Activated CD8-positive, alpha-beta T cell treated with anti-CD3 and anti-CD28 coated beads for 36 hours (primary cell): ENCODE measurements at regions not wholly inside any gene's neighbourhood (a gene's known extent, or its start where the extent isn't known, plus 50 kb on each side); places are given as distances from the start of the nearest gene placed in this dataset.

Source experiments
- ATAC-seq: fragments of 200-7000 bp; cut with Tn5 transposase; one replicate; pipeline ENCODE4 v1.10.0; 2021; ENCODE audit warnings: mild to moderate bottlenecking, moderate library complexity
- CTCF ChIA-PET: fragments of 350-600 bp; sonication (Branson Sonifier 250); formaldehyde crosslinking; loops from one replicate; lab custom pipeline; 2021; ENCODE audit warnings: antibody characterized with exemption; lab: Charles Lee
- POLR2A ChIA-PET: fragments of 350-600 bp; sonication (Branson Sonifier 250); formaldehyde crosslinking; loops from one replicate; lab custom pipeline; 2021; ENCODE audit warnings: antibody characterized with exemption; lab: Charles Lee
- DNase-seq: peaks from one replicate; pipeline ENCODE4 v3.0.0-alpha.2; 2020
- H3K27ac Mint-ChIP-seq: one replicate; pipeline ENCODE4 v1.8.0; 2021; ENCODE audit warnings: mild to moderate bottlenecking, mixed read lengths
- H3K27me3 Mint-ChIP-seq: one replicate; pipeline ENCODE4 v1.8.0; 2021; ENCODE audit warnings: mixed read lengths
- H3K36me3 Mint-ChIP-seq: one replicate; pipeline ENCODE4 v1.8.0; 2021; ENCODE audit warnings: low read depth, mixed read lengths
- H3K4me1 Mint-ChIP-seq: one replicate; pipeline ENCODE4 v1.8.0; 2021; ENCODE audit warnings: low read depth, mixed read lengths
- H3K4me3 Mint-ChIP-seq: one replicate; pipeline ENCODE4 v1.8.0; 2021; ENCODE audit warnings: mild to moderate bottlenecking, moderate library complexity, mixed read lengths
- H3K9me3 Mint-ChIP-seq: one replicate; pipeline ENCODE4 v1.8.0; 2021; ENCODE audit warnings: mixed read lengths
- intact Hi-C: fragments of 100-400 bp; cut with micrococcal nuclease; formaldehyde crosslinking; loops from one replicate; pipeline ENCODE4 v1.10.0; 2022
- TF ChIP-seq, protein P1 (sequence below): fragments of 200-600 bp; IDR thresholded peaks from one replicate; pipeline ENCODE4 v1.8.0; 2022; ENCODE audit warnings: antibody characterized with exemption, mild to moderate bottlenecking

- no peaks in the 10 kb centered on the region for H3K4me1 Mint-ChIP-seq
- intact Hi-C loops = no loop called here
- ChIA-PET POLR2A (no interaction called here), CTCF (interaction anchor here (1.5 kb wide), 1 partner anchor 28 kb away, joined by 3 read pairs; no protein-coding TSS in a partner anchor)
- DNase-seq = no peak
- H3K27ac Mint-ChIP-seq = no peak overlapping the region
- no peaks in the 10 kb centered on the region for H3K36me3 Mint-ChIP-seq
- ATAC-seq = no peak
- H3K9me3 Mint-ChIP-seq = peaks cover 4% of the 10 kb centered on the region
- H3K4me3 Mint-ChIP-seq = no peak overlapping the region
- peaks cover 1% of the 10 kb centered on the region for H3K27me3 Mint-ChIP-seq
- TF ChIP-seq, protein P1, sequence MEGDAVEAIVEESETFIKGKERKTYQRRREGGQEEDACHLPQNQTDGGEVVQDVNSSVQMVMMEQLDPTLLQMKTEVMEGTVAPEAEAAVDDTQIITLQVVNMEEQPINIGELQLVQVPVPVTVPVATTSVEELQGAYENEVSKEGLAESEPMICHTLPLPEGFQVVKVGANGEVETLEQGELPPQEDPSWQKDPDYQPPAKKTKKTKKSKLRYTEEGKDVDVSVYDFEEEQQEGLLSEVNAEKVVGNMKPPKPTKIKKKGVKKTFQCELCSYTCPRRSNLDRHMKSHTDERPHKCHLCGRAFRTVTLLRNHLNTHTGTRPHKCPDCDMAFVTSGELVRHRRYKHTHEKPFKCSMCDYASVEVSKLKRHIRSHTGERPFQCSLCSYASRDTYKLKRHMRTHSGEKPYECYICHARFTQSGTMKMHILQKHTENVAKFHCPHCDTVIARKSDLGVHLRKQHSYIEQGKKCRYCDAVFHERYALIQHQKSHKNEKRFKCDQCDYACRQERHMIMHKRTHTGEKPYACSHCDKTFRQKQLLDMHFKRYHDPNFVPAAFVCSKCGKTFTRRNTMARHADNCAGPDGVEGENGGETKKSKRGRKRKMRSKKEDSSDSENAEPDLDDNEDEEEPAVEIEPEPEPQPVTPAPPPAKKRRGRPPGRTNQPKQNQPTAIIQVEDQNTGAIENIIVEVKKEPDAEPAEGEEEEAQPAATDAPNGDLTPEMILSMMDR = no peak
These were observed 119.1 kb upstream of the EGLN3 start for GRCh38 chr14:34069854-34070582.

DNA sequence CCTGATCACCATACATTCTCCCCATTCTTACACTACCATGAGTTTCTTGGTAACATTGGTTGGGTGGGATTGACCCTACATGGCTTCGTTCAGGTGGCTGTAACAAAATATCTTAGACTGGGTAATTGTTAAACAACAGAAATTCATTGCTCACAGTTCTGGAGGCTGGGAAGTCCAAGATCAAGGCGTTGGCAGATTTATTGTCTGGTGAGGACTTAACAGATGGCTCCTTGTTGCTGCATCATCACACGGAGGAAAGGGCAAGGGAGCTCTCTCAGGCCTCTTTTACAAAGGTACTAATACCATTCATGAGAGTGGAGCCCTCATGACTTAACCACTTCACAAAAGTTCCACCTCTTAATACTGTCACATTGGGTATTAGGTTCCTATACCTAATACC lies 116.7 kb upstream of the EGLN3 start:
- intact Hi-C loops = no loop called here
- no peaks in the 10 kb centered on the region for H3K36me3 Mint-ChIP-seq
- no peak for DNase-seq

GRCh38 chr14:34065690-34066391 lies 115.0 kb upstream of the EGLN3 start:
- DNase-seq (no peak), ATAC-seq (no peak)
- H3K36me3 Mint-ChIP-seq = no peaks in the 10 kb centered on the region
- peaks cover 13% of the 10 kb centered on the region for H3K27me3 Mint-ChIP-seq
- ChIA-PET CTCF (no interaction called here), POLR2A (no interaction called here)
- no peak overlapping the region for H3K4me3 Mint-ChIP-seq
- intact Hi-C loops = no loop called here
- no peak overlapping the region for H3K27ac Mint-ChIP-seq
- TF ChIP-seq, protein P1 = no peak
- peaks cover 3% of the 10 kb centered on the region for H3K4me1 Mint-ChIP-seq
- no peaks in the 10 kb centered on the region for H3K9me3 Mint-ChIP-seq

More for the DNA sequence above, 116.7 kb upstream of the EGLN3 start:
- TF ChIP-seq, protein P1 = no peak
- no peak overlapping the region for H3K4me3 Mint-ChIP-seq
- H3K27ac Mint-ChIP-seq = no peak overlapping the region
- ATAC-seq = no peak
- H3K4me1 Mint-ChIP-seq = no peaks in the 10 kb centered on the region
- H3K9me3 Mint-ChIP-seq = peaks cover 3% of the 10 kb centered on the region
- CTCF ChIA-PET = interaction anchor here (1.5 kb wide), 1 partner anchor 14 kb away, joined by 4 read pairs; no protein-coding TSS in a partner anchor
- H3K27me3 Mint-ChIP-seq = peaks cover 1% of the 10 kb centered on the region
- POLR2A ChIA-PET = no interaction called here

- DNase-seq (no peak), ATAC-seq (no peak)
- ChIA-PET CTCF (no interaction called here), POLR2A (no interaction called here)
- TF ChIP-seq, protein P1 = no peak
- no peak overlapping the region for H3K4me3 Mint-ChIP-seq
- peaks cover 8% of the 10 kb centered on the region for H3K4me1 Mint-ChIP-seq
- peaks cover 14% of the 10 kb centered on the region for H3K27me3 Mint-ChIP-seq
- intact Hi-C loops = no loop called here
- no peak overlapping the region for H3K27ac Mint-ChIP-seq
- no peaks in the 10 kb centered on the region for H3K9me3 Mint-ChIP-seq
- no peaks in the 10 kb centered on the region for H3K36me3 Mint-ChIP-seq
These were observed 114.4 kb upstream of the EGLN3 start for GRCh38 chr14:34065236-34065635.

DNA sequence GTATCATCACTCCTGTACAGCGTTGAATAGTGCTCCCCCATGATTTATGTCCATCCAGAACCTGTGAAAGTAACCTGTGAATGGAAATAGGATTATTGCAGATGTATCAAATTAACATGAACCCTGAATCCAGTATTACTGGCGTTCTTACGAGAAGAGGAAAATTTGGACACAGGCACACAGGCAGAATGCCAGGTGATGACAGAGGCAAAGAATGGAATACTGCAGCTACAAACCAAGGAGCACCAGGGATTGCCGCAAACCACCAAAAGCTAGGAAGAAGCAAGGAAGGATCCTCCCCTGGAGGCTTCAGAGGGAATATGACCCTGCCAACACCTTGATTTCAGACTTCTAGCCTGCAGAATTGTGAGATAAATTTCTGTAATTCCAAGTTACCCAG lies 113.5 kb upstream of the EGLN3 start:
- intact Hi-C loops = no loop called here
- peaks cover 8% of the 10 kb centered on the region for H3K4me1 Mint-ChIP-seq
- no peak overlapping the region for H3K4me3 Mint-ChIP-seq
- no peak overlapping the region for H3K27ac Mint-ChIP-seq
- TF ChIP-seq, protein P1 = no peak
- DNase-seq = no peak
- no peaks in the 10 kb centered on the region for H3K36me3 Mint-ChIP-seq
- ATAC-seq = no peak
- no peaks in the 10 kb centered on the region for H3K9me3 Mint-ChIP-seq
- peaks cover 17% of the 10 kb centered on the region for H3K27me3 Mint-ChIP-seq
- ChIA-PET POLR2A (no interaction called here), CTCF (no interaction called here)
